A673 (cell line): ENCODE measurements at regions not wholly inside any gene's neighbourhood (a gene's known extent, or its start where the extent isn't known, plus 50 kb on each side); places are given as distances from the start of the nearest gene placed in this dataset.

Source experiments
- BruUV-seq: library from RNA; stranded (reverse); fragments of 400-500 nt; replicated peaks from 2 replicates; lab custom pipeline; 2021; lab: Mats Ljungman, UMichigan
- CTCF ChIA-PET: fragments of 300-600 bp; sonication (Branson Sonifier 250); formaldehyde crosslinking; loops from one replicate; lab custom pipeline; 2022; ENCODE audit warnings: antibody characterized with exemption; lab: Charles Lee
- POLR2A ChIA-PET: fragments of 300-600 bp; sonication (Branson Sonifier 250); formaldehyde crosslinking; loops from one replicate; lab custom pipeline; 2022; ENCODE audit warnings: antibody characterized with exemption; ENCODE audit not compliant: low non-redundant PET; lab: Charles Lee
- DNase-seq: peaks from one replicate; pipeline ENCODE4 v3.0.0-alpha.2; 2015; ENCODE audit warnings: low spot score
- H3K27ac ChIP-seq: fragments of 200-600 bp; sonication (generic); 2 replicates; pipeline ENCODE4 v1.5.1; 2016; ENCODE audit warnings: mixed run types, low read depth, mild to moderate bottlenecking, mixed read lengths, antibody characterized with exemption, low read length; ENCODE audit not compliant: poor library complexity, severe bottlenecking
- H3K27me3 ChIP-seq: fragments of 200-600 bp; sonication (generic); replicated peaks from 2 replicates; pipeline ENCODE4 v1.6.1; 2017; ENCODE audit warnings: mixed run types, low read depth, mild to moderate bottlenecking, mixed read lengths, antibody characterized with exemption, low read length; ENCODE audit not compliant: insufficient read depth, poor library complexity
- H3K36me3 ChIP-seq: fragments of 200-600 bp; sonication (generic); 2 replicates; pipeline ENCODE4 v1.6.1; 2016; ENCODE audit warnings: mixed run types, mild to moderate bottlenecking, mixed read lengths, antibody characterized with exemption, low read length; ENCODE audit not compliant: insufficient read depth, poor library complexity, severe bottlenecking
- H3K4me1 ChIP-seq: fragments of 200-600 bp; sonication (generic); 2 replicates; pipeline ENCODE4 v1.6.1; 2017; ENCODE audit warnings: mixed run types, mild to moderate bottlenecking, mixed read lengths, antibody characterized with exemption, low read length; ENCODE audit not compliant: insufficient read depth, poor library complexity, severe bottlenecking
- H3K4me3 ChIP-seq: fragments of 200-600 bp; sonication (generic); 2 replicates; pipeline ENCODE4 v1.5.1; 2016; ENCODE audit warnings: low read depth, mixed run types, mild to moderate bottlenecking, mixed read lengths, low read length; ENCODE audit not compliant: poor library complexity, severe bottlenecking
- H3K9me3 ChIP-seq: fragments of 200-600 bp; sonication (generic); 2 replicates; pipeline ENCODE4 v1.6.1; 2016; ENCODE audit warnings: mixed run types, low read depth, mild to moderate bottlenecking, mixed read lengths, antibody characterized with exemption, low read length; ENCODE audit not compliant: poor library complexity, severe bottlenecking
- EZH2 ChIP-seq: fragments of 200-600 bp; sonication (generic); IDR thresholded peaks from 2 replicates; pipeline ENCODE4 v1.6.1; 2017; ENCODE audit warnings: borderline replicate concordance, low read depth, mild to moderate bottlenecking, mixed read lengths, antibody characterized with exemption, low read length; ENCODE audit not compliant: poor library complexity, severe bottlenecking
- intact Hi-C: fragments of 100-400 bp; cut with micrococcal nuclease; formaldehyde crosslinking; loops from one replicate; pipeline ENCODE4 v1.10.0; 2022; ENCODE audit not compliant: unreplicated experiment
- TF ChIP-seq, protein P1 (sequence below): fragments of 300-800, 200-600 bp; sonication (generic); conservative IDR thresholded peaks from 2 replicates; pipeline ENCODE4 v1.5.1; 2017; ENCODE audit warnings: low read depth, mild to moderate bottlenecking, antibody characterized with exemption, low read length, moderate library complexity, mixed read lengths

DNA sequence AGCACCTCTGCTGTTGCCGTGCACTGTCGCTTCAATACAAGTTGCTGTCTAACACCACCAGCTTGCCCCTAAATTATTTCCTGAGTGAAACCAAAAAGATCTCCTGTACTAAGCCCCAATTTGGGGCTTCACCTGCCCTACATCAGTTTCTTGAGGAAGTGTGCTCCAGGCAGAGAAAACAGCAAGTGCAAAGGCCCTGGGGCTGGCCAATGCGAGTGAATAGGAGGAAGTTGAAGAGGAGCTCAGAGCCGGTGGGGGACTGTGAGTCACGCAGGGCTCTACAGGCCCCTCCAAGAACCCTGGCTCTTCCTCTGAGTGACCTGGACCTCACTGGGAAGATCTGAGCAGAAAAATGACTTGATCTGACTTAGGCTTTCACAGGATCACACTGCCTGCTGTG is 117.2 kb downstream of the IPO8 start:
- Histone ChIP-seq H3K4me1 (no peaks in the 10 kb centered on the region), H3K4me3 (no peak overlapping the region), H3K9me3 (no peaks in the 10 kb centered on the region), H3K27ac (no peak overlapping the region), H3K27me3 (no peaks in the 10 kb centered on the region), H3K36me3 (no peaks in the 10 kb centered on the region)
- intact Hi-C loops, result no loop called here
- no TSS peak for BruUV-seq
- no peak for TF ChIP-seq EZH2
- TF ChIP-seq, protein P1, sequence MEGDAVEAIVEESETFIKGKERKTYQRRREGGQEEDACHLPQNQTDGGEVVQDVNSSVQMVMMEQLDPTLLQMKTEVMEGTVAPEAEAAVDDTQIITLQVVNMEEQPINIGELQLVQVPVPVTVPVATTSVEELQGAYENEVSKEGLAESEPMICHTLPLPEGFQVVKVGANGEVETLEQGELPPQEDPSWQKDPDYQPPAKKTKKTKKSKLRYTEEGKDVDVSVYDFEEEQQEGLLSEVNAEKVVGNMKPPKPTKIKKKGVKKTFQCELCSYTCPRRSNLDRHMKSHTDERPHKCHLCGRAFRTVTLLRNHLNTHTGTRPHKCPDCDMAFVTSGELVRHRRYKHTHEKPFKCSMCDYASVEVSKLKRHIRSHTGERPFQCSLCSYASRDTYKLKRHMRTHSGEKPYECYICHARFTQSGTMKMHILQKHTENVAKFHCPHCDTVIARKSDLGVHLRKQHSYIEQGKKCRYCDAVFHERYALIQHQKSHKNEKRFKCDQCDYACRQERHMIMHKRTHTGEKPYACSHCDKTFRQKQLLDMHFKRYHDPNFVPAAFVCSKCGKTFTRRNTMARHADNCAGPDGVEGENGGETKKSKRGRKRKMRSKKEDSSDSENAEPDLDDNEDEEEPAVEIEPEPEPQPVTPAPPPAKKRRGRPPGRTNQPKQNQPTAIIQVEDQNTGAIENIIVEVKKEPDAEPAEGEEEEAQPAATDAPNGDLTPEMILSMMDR, result no peak
- DNase-seq, result no peak
- CTCF ChIA-PET, result no interaction called here
- POLR2A ChIA-PET, result no interaction called here

DNA sequence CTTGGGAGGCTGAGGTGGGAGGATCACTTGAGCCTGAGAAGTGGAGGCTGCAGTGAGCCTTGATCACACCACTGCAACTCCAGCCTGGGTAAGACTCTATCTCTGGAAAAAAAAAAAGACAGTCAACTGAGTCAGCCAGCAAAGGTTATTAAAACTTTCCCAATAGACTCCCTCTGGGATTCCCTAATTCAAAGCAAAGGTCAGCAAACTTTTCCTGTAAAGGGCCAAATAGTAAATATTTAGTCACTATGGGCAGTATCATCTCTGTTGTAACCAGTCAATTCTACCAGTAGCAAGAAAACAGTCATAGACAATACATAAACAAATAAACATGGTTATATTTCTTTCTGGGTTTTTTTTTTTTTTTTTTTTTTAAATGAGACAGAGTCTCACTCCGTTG is 122.5 kb downstream of the IPO8 start:
- DNase-seq, result no peak
- CTCF ChIA-PET, result no interaction called here
- Histone ChIP-seq H3K27me3 (no peaks in the 10 kb centered on the region), H3K4me3 (no peak overlapping the region), H3K27ac (no peak overlapping the region), H3K4me1 (no peaks in the 10 kb centered on the region), H3K36me3 (no peaks in the 10 kb centered on the region), H3K9me3 (no peaks in the 10 kb centered on the region)
- intact Hi-C loops, result no loop called here
- POLR2A ChIA-PET, result no interaction called here
- no peak for TF ChIP-seq EZH2
- TF ChIP-seq, protein P1, result no peak
- no TSS peak for BruUV-seq

DNA sequence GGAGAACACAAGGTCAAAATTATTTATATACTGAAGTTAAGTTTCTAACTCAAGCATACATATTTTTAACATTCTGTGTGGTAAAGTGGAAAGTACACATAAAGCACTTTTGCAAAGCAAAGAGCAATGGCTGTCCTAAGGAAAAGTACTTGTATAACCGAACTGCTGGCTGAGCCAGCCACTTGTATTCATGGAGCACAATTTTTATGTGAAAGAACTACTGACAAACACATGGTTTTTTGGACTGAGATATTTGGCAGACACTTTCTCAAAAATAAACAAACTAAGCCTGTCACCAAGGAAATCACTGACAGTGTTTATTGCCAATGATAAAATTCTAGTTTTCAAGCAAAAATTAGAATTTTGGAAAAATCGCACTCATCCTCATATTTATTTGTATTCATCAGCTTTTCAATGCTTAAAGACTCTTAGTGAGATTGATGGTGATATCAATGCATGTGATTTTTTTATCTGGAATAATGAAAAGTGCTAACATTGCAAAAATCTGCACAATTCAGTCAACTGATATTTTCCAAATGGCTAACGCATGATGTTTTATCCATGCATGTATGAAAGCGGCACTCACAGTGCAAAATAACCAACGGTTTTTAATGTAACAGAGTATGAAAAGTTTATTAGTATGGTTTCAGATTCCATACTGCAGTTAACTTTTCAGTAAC is 125.3 kb downstream of the IPO8 start:
- CTCF ChIA-PET, result no interaction called here
- no peak for TF ChIP-seq EZH2
- TF ChIP-seq, protein P1, result no peak
- BruUV-seq, result no TSS peak
- Histone ChIP-seq H3K4me1 (no peaks in the 10 kb centered on the region), H3K27ac (no peak overlapping the region), H3K9me3 (no peaks in the 10 kb centered on the region), H3K4me3 (no peak overlapping the region), H3K27me3 (no peaks in the 10 kb centered on the region), H3K36me3 (no peaks in the 10 kb centered on the region)
- no peak for DNase-seq
- intact Hi-C loops, result no loop called here
- POLR2A ChIA-PET, result no interaction called here
